HCT116 (cell line): ENCODE measurements at regions not wholly inside any gene's neighbourhood (a gene's known extent, or its start where the extent isn't known, plus 50 kb on each side); places are given as distances from the start of the nearest gene placed in this dataset.

Source experiments
- ATAC-seq: fragments of 200-7000 bp; cut with Tn5 transposase; 2 replicates; pipeline ENCODE4 v1.9.1; 2020; ENCODE audit warnings: mild to moderate bottlenecking, moderate library complexity
- BruUV-seq: library from RNA; stranded (reverse); fragments of 400-500 nt; replicated peaks from 2 replicates; lab custom pipeline; 2021; lab: Mats Ljungman, UMichigan
- CTCF ChIA-PET: fragments of 300-600 bp; sonication (Branson Sonifier 250); formaldehyde crosslinking; loops from one replicate; lab custom pipeline; 2021; ENCODE audit warnings: antibody characterized with exemption; lab: Charles Lee
- POLR2A ChIA-PET: fragments of 300-600, 350-600 bp; sonication (Branson Sonifier 250); formaldehyde crosslinking; loops from one replicate; lab custom pipeline; 2021; ENCODE audit warnings: antibody characterized with exemption; lab: Charles Lee
- RAD21 ChIA-PET, 2 experiments: fragments of 300-600 bp; sonication (Branson Sonifier 250); formaldehyde crosslinking; loops; one replicate each; lab custom pipeline; 2023; ENCODE audit warnings: low total read pairs in 2 of 2; ENCODE audit not compliant: uncharacterized antibody in 2 of 2, unreplicated experiment in 2 of 2, low non-redundant PET in 1 of 2; lab: Charles Lee
- DNase-seq: peaks from one replicate; pipeline ENCODE4 v3.0.0-alpha.2; 2010; ENCODE audit warnings: low read depth, low spot score
- H2AFZ ChIP-seq: fragments of 200-600 bp; shearing (Covaris generic), sonication (generic); 2 replicates; pipeline ENCODE4 v1.6.1; 2017; ENCODE audit warnings: low read depth, mixed run types, mixed read lengths, antibody characterized with exemption, low read length; ENCODE audit not compliant: poor library complexity, severe bottlenecking
- H3K27ac ChIP-seq: 2 replicates; pipeline ENCODE4 v1.5.1; 2012; ENCODE audit warnings: low read depth, low read length
- H3K27me3 ChIP-seq: fragments of 200-600 bp; sonication (generic); 2 replicates; pipeline ENCODE4 v1.6.1; 2016; ENCODE audit warnings: mixed run types, low read length, mixed read lengths; ENCODE audit not compliant: insufficient read depth
- H3K36me3 ChIP-seq, 2 experiments: fragments of 200-500 bp in 1 of 2; fragments of 200-600 bp in 1 of 2; sonication (Bioruptor generic) in 1 of 2; sonication (generic) in 1 of 2; 2 replicates each; pipeline versions ENCODE4 v1.5.1 to v1.6.1; 2014 to 2016; ENCODE audit warnings: low read length in 2 of 2, inconsistent platforms in 1 of 2, mixed read lengths in 1 of 2, mixed run types in 1 of 2; ENCODE audit not compliant: insufficient read depth in 2 of 2, control insufficient read depth in 1 of 2
- H3K4me1 ChIP-seq, 2 experiments: fragments of 200-600 bp in 1 of 2; sonication (generic) in 1 of 2; 2 replicates each; pipeline versions ENCODE4 v1.5.1 to v1.6.1; 2012 to 2017; ENCODE audit warnings: low read length in 2 of 2, inconsistent platforms in 1 of 2, mild to moderate bottlenecking in 1 of 2, mixed read lengths in 1 of 2, mixed run types in 1 of 2, moderate library complexity in 1 of 2; ENCODE audit not compliant: insufficient read depth in 2 of 2, control insufficient read depth in 1 of 2
- H3K4me2 ChIP-seq: fragments of 200-600 bp; sonication (generic); 2 replicates; pipeline ENCODE4 v1.6.1; 2017; ENCODE audit warnings: mixed run types, low read length, mixed read lengths
- H3K4me3 ChIP-seq, 2 experiments: fragments of 200-600 bp in 1 of 2; sonication (generic) in 1 of 2; replicated peaks in 1 of 2; 2 replicates each; pipeline ENCODE4 v1.5.1; 2011 to 2016; ENCODE audit warnings: low read length in 2 of 2, control low read depth in 1 of 2, low read depth in 1 of 2, mild to moderate bottlenecking in 1 of 2, mixed read lengths in 1 of 2, mixed run types in 1 of 2
- H3K79me2 ChIP-seq: fragments of 200-600 bp; sonication (generic); 2 replicates; pipeline ENCODE4 v1.6.1; 2017; ENCODE audit warnings: mild to moderate bottlenecking, mixed run types, low read length, moderate library complexity, mixed read lengths; ENCODE audit not compliant: insufficient read depth
- H3K9ac ChIP-seq: fragments of 200-600 bp; sonication (generic); 2 replicates; pipeline ENCODE4 v1.6.1; 2016; ENCODE audit warnings: low read length, mixed read lengths
- H3K9me2 ChIP-seq: fragments of 200-600 bp; sonication (generic), shearing (Covaris generic); 2 replicates; pipeline ENCODE4 v1.6.1; 2017; ENCODE audit warnings: mixed run types, mild to moderate bottlenecking, moderate library complexity; ENCODE audit not compliant: insufficient read depth
- H3K9me3 ChIP-seq, 2 experiments: fragments of 200-500 bp in 1 of 2; fragments of 200-600 bp in 1 of 2; sonication (Bioruptor generic) in 1 of 2; sonication (generic) in 1 of 2; 2 replicates each; pipeline ENCODE4 v1.6.1; 2014 to 2017; ENCODE audit warnings: low read length in 2 of 2, mixed read lengths in 2 of 2, inconsistent platforms in 1 of 2, low read depth in 1 of 2, mild to moderate bottlenecking in 1 of 2, mixed run types in 1 of 2, moderate library complexity in 1 of 2; ENCODE audit not compliant: control insufficient read depth in 1 of 2, insufficient read depth in 1 of 2
- H4K20me1 ChIP-seq: fragments of 200-600 bp; sonication (generic), shearing (Covaris generic); 2 replicates; pipeline ENCODE4 v1.6.1; 2017; ENCODE audit warnings: mixed run types, mild to moderate bottlenecking, moderate library complexity; ENCODE audit not compliant: insufficient read depth
- ATF3 ChIP-seq: IDR thresholded peaks from 2 replicates; pipeline ENCODE4 v1.6.1; 2012
- CEBPB ChIP-seq: IDR thresholded peaks from 2 replicates; pipeline ENCODE4 v1.6.1; 2012; ENCODE audit warnings: low read depth
- EGR1 ChIP-seq: IDR thresholded peaks from 2 replicates; pipeline ENCODE4 v1.6.1; 2012; ENCODE audit warnings: low read depth
- ELF1 ChIP-seq: IDR thresholded peaks from 2 replicates; pipeline ENCODE4 v1.6.1; 2012; ENCODE audit warnings: low read depth, borderline replicate concordance
- EZH2 ChIP-seq: fragments of 200-600 bp; sonication (generic); IDR thresholded peaks from 2 replicates; pipeline ENCODE4 v1.6.1; 2017; ENCODE audit warnings: antibody characterized with exemption, mixed run types
- JUND ChIP-seq: IDR thresholded peaks from 2 replicates; pipeline ENCODE4 v1.6.1; 2012
- MAX ChIP-seq: IDR thresholded peaks from 2 replicates; pipeline ENCODE4 v1.6.1; 2012
- POLR2A ChIP-seq: IDR thresholded peaks from 2 replicates; pipeline ENCODE4 v1.7.0; 2011; ENCODE audit warnings: borderline replicate concordance; ENCODE audit not compliant: insufficient read depth, insufficient read length; ENCODE audit errors: extremely low read depth
- RAD21 ChIP-seq: IDR thresholded peaks from 2 replicates; pipeline ENCODE4 v1.6.1; 2012; ENCODE audit warnings: low read depth, mild to moderate bottlenecking
- REST ChIP-seq: IDR thresholded peaks from 2 replicates; pipeline ENCODE4 v1.6.1; 2012; ENCODE audit warnings: low read depth
- SIN3A ChIP-seq: IDR thresholded peaks from 2 replicates; pipeline ENCODE4 v1.6.1; 2012; ENCODE audit warnings: low read depth
- TCF7L2 ChIP-seq: IDR thresholded peaks from 2 replicates; pipeline ENCODE4 v1.7.0; 2011; ENCODE audit warnings: borderline replicate concordance, inconsistent platforms; ENCODE audit not compliant: insufficient read depth, insufficient read length; ENCODE audit errors: extremely low read depth
- YY1 ChIP-seq: IDR thresholded peaks from 2 replicates; pipeline ENCODE4 v1.6.1; 2011; ENCODE audit warnings: low read length, low read depth, moderate library complexity, mild to moderate bottlenecking; ENCODE audit not compliant: insufficient replicate concordance; ENCODE audit errors: extremely low read depth
- ZBTB33 ChIP-seq: IDR thresholded peaks from 2 replicates; pipeline ENCODE4 v1.6.1; 2011; ENCODE audit warnings: mild to moderate bottlenecking, low read length, moderate library complexity; ENCODE audit not compliant: insufficient replicate concordance; ENCODE audit errors: extremely low read depth
- ZFX ChIP-seq: fragments of 450-650 bp; IDR thresholded peaks from 2 replicates; pipeline ENCODE4 v1.6.1; 2017
- ZNF274 ChIP-seq: fragments of 200-500 bp; sonication (Bioruptor generic); IDR thresholded peaks from 2 replicates; pipeline ENCODE4 v1.6.1; 2014; ENCODE audit warnings: mild to moderate bottlenecking, low read depth, low read length, inconsistent platforms
- intact Hi-C: fragments of 100-400 bp; cut with micrococcal nuclease; formaldehyde crosslinking; loops from 2 replicates; pipeline ENCODE4 v1.10.0; 2022

- ATAC-seq (no peak), DNase-seq (no peak)
- no TSS peak for BruUV-seq
- Histone ChIP-seq H3K4me3 (no peak overlapping the region), H3K4me2 (no peak overlapping the region), H3K9ac (no peak overlapping the region), H3K27ac (no peak overlapping the region), H3K27me3 (no peaks in the 10 kb centered on the region), H3K79me2 (no peaks in the 10 kb centered on the region), H3K36me3 (no peaks in the 10 kb centered on the region), H3K9me3 (no peaks in the 10 kb centered on the region), H4K20me1 (no peaks in the 10 kb centered on the region), H3K9me2 (no peaks in the 10 kb centered on the region), H2AFZ (no peak overlapping the region), H3K4me1 (no peaks in the 10 kb centered on the region)
- CTCF ChIA-PET, result no interaction called here
- RAD21 ChIA-PET, result no interaction called here
- no peak for TF ChIP-seq EZH2
- no peak for TF ChIP-seq JUND
- no peak for TF ChIP-seq ZBTB33
- TF ChIP-seq ATF3, result no peak
- TF ChIP-seq CEBPB, result no peak
- no peak for TF ChIP-seq MAX
- TF ChIP-seq YY1, result no peak
- no peak for TF ChIP-seq ZFX
- no peak for TF ChIP-seq RAD21
- TF ChIP-seq ZNF274, result no peak
- no peak for TF ChIP-seq ELF1
- TF ChIP-seq REST, result no peak
- no peak for TF ChIP-seq POLR2A
- TF ChIP-seq EGR1, result no peak
- TF ChIP-seq SIN3A, result no peak
- TF ChIP-seq TCF7L2, result no peak
- intact Hi-C loops, result no loop called here
- POLR2A ChIA-PET, result no interaction called here
Measured at GRCh38 chr2:82239176-82239575, 1934.6 kb upstream of the LRRTM1 start.
